ENCODE measurements at regions not wholly inside any gene's neighbourhood (a gene's known extent, or its start where the extent isn't known, plus 50 kb on each side); places are given as distances from the start of the nearest gene placed in this dataset.

DNA sequence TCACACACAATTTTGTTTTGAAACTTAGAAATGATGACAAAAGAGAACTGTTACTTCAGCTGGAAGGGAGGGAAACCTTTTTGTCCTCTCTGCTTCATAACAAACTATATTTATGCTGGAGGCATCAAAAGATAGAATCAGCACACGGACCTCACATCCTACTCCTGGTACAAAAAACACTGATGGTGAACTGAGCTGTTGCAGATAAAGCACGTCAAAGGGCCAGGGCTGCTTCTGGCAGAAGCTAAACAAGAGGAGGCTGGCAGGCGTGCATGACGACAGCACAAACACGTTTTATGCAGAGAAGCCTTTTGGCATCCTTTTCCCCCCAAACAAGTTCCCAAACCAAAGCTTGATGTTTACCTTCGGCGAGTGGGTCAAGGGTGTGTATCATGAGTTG is 169.6 kb downstream of the SLC24A2 start:
- DNase-seq (no peak), ATAC-seq (no peak)
- intact Hi-C loops (cut with DNase I, micrococcal nuclease): no loop called here

DNA sequence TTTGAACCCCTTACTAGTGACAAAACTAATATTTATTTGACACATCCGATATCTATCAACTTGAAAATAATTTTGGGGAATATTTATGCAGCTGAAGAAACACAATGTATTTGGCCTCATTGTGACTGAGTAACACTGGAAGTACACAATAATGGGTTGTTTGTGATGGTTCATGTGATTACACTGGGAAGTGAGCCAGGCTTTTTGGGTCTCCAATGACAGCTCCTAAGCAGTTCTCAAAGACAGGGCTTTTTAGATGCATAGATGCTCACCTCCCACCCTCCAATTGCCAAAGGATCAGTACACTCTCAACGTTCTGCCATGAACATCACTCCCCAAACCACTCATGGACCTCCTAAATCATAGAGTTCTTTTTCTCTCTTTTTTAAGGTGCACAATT is 170.0 kb downstream of the SLC24A2 start:
- intact Hi-C loops (cut with DNase I, micrococcal nuclease): no loop called here
- DNase-seq: no peak
- no peak for ATAC-seq

GRCh38 chr9:19615036-19615624 is 173.7 kb downstream of the SLC24A2 start:
- intact Hi-C loops (cut with DNase I, micrococcal nuclease): no loop called here
- DNase-seq (no peak), ATAC-seq (no peak)

DNA sequence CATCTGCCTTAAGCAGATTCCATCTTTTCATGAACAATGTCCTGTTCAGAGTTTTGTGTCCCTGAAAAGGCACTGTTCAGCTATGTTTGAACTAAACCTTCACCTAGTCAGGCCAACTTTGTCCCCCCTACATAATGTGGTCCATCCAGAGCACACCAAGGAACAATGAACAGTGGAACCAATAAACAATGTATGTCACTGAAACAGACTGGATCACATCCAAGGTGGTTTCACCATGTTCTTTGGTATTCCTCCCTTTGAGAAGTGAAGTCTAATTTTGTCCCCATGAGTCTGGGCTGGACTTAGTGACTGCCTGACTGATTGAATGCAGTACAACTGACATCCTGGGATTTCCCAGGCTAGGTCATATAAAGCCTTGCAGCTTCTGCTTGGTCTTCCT is 174.5 kb downstream of the SLC24A2 start:
- intact Hi-C loops (cut with DNase I, micrococcal nuclease): no loop called here
- ATAC-seq: no peak
- no peak for DNase-seq

DNA sequence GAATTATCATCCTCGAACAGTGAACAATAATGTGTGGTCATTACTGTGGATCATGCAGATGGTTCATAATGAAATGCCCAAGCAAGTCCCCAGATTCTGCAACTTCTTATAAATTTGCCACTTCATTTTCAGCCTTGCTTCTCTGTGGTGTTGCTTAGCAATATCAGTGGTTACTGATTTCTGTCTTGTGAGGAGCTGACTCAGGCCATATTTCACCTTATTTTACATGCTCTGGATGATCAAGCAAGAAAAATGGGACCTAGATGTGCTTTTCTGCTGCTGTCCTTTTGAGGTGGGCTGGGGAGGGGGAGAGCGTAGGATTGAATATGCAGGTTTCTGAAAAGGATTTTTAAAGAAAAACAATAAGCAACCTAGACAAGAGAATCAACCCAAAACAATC is 188.3 kb downstream of the SLC24A2 start:
- intact Hi-C loops (cut with DNase I, micrococcal nuclease): no loop called here
- no peak for DNase-seq
- no peak for ATAC-seq

DNA sequence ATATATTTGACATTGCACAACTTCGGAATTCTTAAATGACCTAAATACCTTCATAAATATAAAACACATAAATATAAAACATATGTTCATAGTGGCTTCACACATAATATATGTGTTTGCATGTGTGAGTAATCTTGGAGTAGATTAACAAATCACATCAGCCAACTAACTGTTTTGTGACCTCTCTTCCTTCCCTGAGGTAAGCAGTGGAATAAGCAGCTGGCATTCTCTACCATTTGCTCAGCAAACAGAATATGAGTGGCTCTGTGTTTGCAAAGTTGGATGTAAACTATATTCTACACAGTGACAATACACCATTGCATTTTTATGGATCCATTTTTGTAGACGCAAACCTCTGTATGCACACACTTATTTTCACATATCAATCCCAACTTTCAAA is 189.9 kb downstream of the ACER2 start:
- ATAC-seq: no peak
- intact Hi-C loops (cut with DNase I, micrococcal nuclease): no loop called here

GRCh38 chr9:19597176-19597575 is 188.4 kb downstream of the ACER2 start:
- DNase-seq (no peak), ATAC-seq (no peak)
- intact Hi-C loops (cut with DNase I, micrococcal nuclease): no loop called here

More for the DNA sequence above, 189.9 kb downstream of the ACER2 start:
- DNase-seq: no peak

DNA sequence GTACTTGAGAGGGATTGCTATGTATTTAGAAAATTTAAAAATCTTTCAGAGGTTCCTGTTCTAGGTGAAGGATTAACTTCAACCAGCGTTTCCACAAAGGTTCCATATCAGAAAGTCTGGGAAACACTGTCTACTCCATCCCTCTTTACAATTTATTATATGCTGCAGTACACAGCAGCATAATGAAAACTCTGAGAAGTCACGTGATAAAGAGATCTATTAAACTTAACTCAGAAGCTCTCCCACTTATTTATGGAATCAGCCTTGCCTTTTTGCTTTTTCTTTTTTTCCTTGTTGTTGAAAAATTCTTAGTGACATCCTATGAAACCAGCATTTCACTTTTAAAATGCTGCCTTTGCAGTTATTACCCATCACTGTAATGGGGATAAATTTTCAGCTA is 186.2 kb downstream of the ACER2 start:
- DNase-seq: no peak
- no peak for ATAC-seq
- intact Hi-C loops (cut with DNase I, micrococcal nuclease): no loop called here

- DNase-seq (no peak), ATAC-seq (no peak)
- intact Hi-C loops (cut with DNase I, micrococcal nuclease): no loop called here
Observed at GRCh38 chr9:19587678-19588077, 178.9 kb downstream of the ACER2 start.

DNA sequence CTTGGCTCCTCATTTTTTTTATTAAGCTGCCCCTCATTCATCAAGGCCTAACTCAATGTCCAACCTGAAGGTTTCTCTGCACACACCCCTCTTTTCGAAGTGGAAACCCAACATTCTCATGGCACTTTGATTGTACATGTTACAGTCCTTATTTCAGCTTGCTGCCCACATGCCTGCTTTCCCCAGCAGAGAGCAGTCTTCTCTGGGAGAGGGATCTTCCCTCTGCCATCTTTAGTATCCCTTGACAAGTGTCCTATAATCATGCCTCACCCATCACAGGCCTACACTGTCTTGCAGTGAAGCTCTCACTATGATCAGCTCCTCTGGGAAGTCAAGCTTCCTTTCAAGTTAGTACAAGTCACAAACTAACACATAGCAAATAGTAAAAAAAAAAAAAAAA is 175.1 kb downstream of the ACER2 start:
- ATAC-seq: no peak
- intact Hi-C loops (cut with DNase I, micrococcal nuclease): no loop called here
- DNase-seq: no peak

DNA sequence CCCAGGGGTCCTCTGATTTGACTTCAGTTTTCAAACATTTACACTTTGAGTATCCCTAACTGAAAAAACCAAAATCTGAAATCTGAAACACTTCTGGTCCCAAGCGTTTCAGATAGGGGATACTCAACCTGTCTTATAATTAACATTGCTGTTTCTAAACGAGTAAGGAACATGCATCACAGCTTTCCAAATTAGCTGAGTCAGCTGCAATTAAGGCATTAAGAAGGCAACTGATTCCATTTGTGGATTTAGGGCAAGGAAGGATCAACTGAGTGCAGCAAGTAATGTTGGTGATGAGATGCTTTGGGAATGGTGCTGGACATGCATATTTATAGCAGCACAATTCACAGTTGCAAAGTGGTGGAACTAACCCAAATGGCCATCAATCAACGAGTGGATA is 168.6 kb downstream of the ACER2 start:
- intact Hi-C loops (cut with DNase I, micrococcal nuclease): no loop called here
- no peak for DNase-seq
- ATAC-seq: no peak

DNA sequence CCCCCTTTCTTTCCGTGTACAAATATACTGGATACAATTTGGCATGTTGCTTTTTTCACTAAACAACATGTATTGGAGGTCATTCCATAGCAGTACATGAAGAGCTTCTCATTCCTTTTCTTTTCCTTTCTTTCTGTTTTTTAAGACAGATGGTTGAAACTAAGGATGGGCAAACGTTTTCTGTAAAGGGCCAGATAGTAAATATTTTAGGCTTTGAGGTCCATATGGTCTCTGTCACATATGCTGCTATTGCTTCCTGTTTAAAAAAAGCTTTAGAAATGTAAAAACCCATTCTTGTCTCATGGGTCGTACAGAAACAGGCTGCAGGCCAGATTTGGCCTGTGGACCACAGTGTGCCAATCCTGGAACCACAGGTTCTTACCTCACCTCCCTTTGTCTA is 160.1 kb downstream of the ACER2 start:
- DNase-seq: no peak

DNA sequence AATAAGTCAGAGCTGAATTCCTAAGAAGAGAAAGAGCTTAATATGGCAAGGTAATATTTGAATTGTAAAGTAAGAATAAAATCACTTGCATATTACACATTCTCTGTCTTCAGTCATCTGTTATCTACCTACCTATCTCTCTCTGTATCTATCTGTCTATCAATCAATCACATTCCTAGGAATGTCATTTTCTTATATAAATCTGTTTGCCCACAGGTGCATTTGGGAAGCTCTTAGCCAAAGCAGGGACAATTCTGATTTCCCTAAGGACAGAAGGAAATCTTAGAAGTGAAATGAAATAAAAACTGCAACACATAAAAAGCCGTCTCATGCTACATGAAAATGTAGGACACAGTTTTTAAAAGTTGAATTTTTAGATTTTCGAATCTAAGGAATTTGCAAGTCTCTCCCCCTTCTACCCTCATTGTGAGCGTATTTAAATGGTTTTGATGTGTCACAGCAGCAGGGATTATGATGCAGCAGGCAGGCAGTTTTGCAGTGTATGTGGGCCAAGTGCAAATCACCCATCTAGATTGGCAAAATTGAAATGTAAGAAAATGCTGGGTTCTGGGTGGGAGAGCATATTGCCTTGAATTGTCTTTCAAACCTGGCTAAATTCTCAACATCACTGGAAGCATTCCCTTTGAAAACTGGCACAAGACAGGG is 155.7 kb downstream of the ACER2 start:
- no peak for ATAC-seq
- DNase-seq: no peak
- intact Hi-C loops (cut with DNase I, micrococcal nuclease): no loop called here

More for the DNA sequence above, 160.1 kb downstream of the ACER2 start:
- ATAC-seq: no peak
- intact Hi-C loops (cut with DNase I, micrococcal nuclease): no loop called here

DNA sequence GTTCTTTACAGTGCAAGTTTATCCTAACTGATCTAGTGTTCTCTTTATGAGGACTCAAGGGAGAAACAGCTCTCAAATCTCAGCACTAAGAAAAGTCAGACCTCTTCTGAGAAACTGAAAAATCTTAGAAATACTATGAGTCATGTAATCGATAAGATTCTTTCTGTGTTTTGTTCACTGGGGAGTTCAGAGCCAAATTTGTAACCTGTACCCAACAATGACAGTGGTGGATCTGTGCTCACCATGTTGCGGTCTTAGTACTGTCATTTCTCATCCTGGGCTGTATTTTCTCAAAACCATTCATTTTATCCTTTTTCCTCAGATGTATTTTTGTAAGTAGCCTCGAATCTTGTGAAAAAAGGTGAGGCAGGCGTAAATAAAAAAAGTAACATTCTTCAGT is 146.4 kb downstream of the ACER2 start:
- ATAC-seq (no peak), DNase-seq (no peak)
- intact Hi-C loops (cut with DNase I, micrococcal nuclease): no loop called here

- ATAC-seq (no peak), DNase-seq (no peak)
- intact Hi-C loops (cut with DNase I, micrococcal nuclease): no loop called here
Observed at GRCh38 chr9:19554529-19554928, 145.7 kb downstream of the ACER2 start.

GRCh38 chr9:19553441-19553840 is 144.6 kb downstream of the ACER2 start:
- DNase-seq (no peak), ATAC-seq (no peak)
- intact Hi-C loops (cut with DNase I, micrococcal nuclease): no loop called here

DNA sequence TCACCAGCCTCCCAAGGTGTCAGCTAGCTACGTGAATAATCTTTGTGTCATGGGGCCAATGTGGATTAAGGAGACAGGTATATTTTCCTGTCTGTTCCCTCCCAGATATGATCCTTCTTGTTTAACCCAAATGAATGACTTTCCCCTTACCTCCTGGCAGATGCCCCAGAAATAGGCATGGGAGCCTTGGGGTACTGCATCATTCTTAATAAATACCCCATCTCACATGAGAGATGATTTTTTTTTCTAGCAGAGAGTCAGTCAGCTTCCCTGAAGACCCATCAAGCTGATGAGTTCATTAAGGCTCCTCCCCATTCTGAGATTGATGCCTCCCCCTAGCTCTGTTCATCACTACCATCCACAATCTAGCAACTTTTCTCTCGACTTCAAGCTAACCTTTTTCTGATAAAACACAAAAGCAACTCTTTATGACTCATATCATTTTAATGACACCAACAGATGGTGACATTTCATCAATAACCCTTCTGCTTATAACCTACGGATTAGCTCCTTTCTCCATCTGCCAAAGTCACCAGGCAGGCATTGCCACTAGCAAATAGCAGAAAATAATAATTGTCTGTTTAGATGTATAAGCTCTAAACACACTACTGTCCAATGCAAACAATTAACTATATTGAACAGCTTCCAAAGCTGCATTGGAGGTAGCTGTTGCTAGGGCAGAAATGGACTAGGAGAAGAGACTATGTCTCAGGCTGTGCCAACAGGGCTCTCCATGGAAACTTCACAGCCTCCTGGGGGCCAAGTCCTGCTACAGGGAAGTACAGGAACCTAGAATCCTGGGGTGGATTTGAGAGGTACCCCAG is 143.7 kb downstream of the ACER2 start:
- intact Hi-C loops (cut with DNase I, micrococcal nuclease): no loop called here
- DNase-seq: no peak
- ATAC-seq: no peak

DNA sequence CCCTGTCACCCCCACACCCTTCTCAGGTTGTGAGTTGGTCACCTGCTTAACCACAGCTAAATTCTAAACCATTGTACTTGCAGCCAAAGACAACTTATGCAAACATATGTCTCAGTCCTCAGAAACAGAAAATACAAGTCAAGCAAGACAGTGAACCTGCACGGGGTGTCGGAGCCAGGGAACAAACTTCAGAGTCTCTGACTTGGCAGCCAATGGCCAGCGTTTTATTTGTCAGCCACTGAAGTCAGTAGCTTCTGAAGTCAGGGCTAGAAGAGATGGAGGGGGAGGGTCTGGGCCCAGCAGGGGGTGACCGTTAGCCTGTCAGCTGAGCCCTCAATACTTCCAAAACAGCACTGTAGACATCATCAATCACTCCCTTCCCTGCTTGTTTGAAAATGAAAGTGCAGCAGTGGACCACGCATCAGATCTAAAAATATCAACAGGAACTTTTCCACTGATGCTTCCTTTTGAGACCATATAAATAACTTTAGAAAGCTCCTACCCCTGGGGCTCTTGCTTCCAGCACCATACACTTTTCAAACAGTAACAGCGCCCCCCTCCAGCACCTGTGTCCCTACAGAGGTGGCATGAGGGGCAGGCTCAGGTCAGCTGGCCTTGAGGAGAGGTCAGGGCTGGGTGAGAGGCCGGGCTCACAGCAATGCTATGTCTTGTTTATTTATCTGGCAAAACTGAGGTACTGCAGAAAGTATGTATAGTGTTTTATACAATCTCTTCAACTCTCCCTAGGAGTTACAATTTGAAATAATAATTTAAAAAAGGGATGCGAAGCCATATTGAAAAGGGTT is 142.5 kb downstream of the ACER2 start:
- DNase-seq (no peak), ATAC-seq (no peak)
- intact Hi-C loops (cut with DNase I, micrococcal nuclease): no loop called here

DNA sequence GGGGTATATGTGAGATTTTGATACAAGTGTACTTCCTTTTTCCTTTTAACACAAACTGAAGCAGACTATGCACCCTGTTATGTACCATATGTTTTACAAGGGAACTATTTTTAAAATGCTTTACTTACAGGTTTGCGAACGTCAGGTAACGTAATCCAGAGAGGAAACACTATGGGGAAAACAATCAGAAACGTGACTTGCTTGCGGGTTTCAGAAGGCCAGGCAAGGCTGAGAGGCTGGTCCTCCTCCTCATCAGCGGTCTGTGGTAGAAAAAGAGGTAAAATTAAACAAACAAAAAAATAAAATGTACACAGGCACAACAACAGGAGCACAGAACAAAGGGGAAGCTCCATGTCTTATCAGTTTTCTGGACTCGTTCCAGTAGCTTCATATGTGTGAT is 141.2 kb downstream of the ACER2 start:
- ATAC-seq (no peak), DNase-seq (no peak)
- intact Hi-C loops (cut with DNase I, micrococcal nuclease): no loop called here

GRCh38 chr9:19533373-19533772 is 124.6 kb downstream of the ACER2 start:
- intact Hi-C loops (cut with DNase I, micrococcal nuclease): no loop called here
- ATAC-seq (no peak), DNase-seq (no peak)

All from left colon (tissue), 2 donors.